CD8-positive, alpha-beta memory T cell (primary cell): ENCODE measurements at regions not wholly inside any gene's neighbourhood (a gene's known extent, or its start where the extent isn't known, plus 50 kb on each side); places are given as distances from the start of the nearest gene placed in this dataset.

Source experiments
- CTCF ChIA-PET: fragments of 350-600 bp; sonication (Branson Sonifier 250); formaldehyde crosslinking; loops from one replicate; lab custom pipeline; 2021; ENCODE audit warnings: antibody characterized with exemption; lab: Charles Lee
- POLR2A ChIA-PET: fragments of 350-600 bp; sonication (Branson Sonifier 250); formaldehyde crosslinking; loops from one replicate; lab custom pipeline; 2021; ENCODE audit warnings: antibody characterized with exemption; lab: Charles Lee
- DNase-seq, 5 donors: peaks; one replicate each; pipeline versions ENCODE4 v3.0.0 to v3.0.0-alpha.2; 2020 to 2022; ENCODE audit warnings: mixed read lengths in 1 of 5
- H3K27ac ChIP-seq: one replicate; pipeline ENCODE4 v1.7.0; 2013; ENCODE audit warnings: low read depth, mild to moderate bottlenecking, low read length, moderate library complexity
- H3K27me3 ChIP-seq: 2 replicates; pipeline ENCODE4 v1.7.0; 2013; ENCODE audit warnings: low read length, mild to moderate bottlenecking; ENCODE audit not compliant: insufficient read depth, poor library complexity, severe bottlenecking
- H3K36me3 ChIP-seq: 2 replicates; pipeline ENCODE4 v1.7.0; 2013; ENCODE audit warnings: mild to moderate bottlenecking, low read length, moderate library complexity; ENCODE audit not compliant: insufficient read depth
- H3K4me1 ChIP-seq: 2 replicates; pipeline ENCODE4 v1.7.0; 2013; ENCODE audit warnings: mild to moderate bottlenecking, low read length, moderate library complexity; ENCODE audit not compliant: insufficient read depth
- H3K4me3 ChIP-seq: 2 replicates; pipeline ENCODE4 v1.7.0; 2013; ENCODE audit warnings: mild to moderate bottlenecking, low read length
- H3K9me3 ChIP-seq: 2 replicates; pipeline ENCODE4 v1.7.0; 2013; ENCODE audit warnings: mild to moderate bottlenecking, low read length
- H3K27ac Mint-ChIP-seq, 8 donors: one replicate each; pipeline ENCODE4 v1.8.0; 2020 to 2021; ENCODE audit warnings: mixed read lengths in 8 of 8, mild to moderate bottlenecking in 6 of 8, inconsistent platforms in 3 of 8, moderate library complexity in 3 of 8
- H3K27me3 Mint-ChIP-seq, 2 donors: one replicate each; pipeline ENCODE4 v1.8.0; 2020 to 2021; ENCODE audit warnings: mixed read lengths in 2 of 2, mild to moderate bottlenecking in 1 of 2, moderate library complexity in 1 of 2
- H3K36me3 Mint-ChIP-seq, 3 donors: one replicate each; pipeline ENCODE4 v1.8.0; 2020 to 2021; ENCODE audit warnings: mixed read lengths in 3 of 3, inconsistent platforms in 1 of 3, mild to moderate bottlenecking in 1 of 3
- H3K4me1 Mint-ChIP-seq, 3 donors: one replicate each; pipeline ENCODE4 v1.8.0; 2020 to 2021; ENCODE audit warnings: mixed read lengths in 3 of 3, inconsistent platforms in 1 of 3, mild to moderate bottlenecking in 1 of 3
- H3K4me3 Mint-ChIP-seq, 7 donors: one replicate each; pipeline ENCODE4 v1.8.0; 2020 to 2021; ENCODE audit warnings: mixed read lengths in 7 of 7, mild to moderate bottlenecking in 6 of 7, moderate library complexity in 4 of 7, inconsistent platforms in 2 of 7
- H3K9me3 Mint-ChIP-seq, 5 donors: one replicate each; pipeline ENCODE4 v1.8.0; 2020 to 2022; ENCODE audit warnings: mixed read lengths in 5 of 5, mild to moderate bottlenecking in 3 of 5, moderate library complexity in 2 of 5, inconsistent platforms in 1 of 5

DNA sequence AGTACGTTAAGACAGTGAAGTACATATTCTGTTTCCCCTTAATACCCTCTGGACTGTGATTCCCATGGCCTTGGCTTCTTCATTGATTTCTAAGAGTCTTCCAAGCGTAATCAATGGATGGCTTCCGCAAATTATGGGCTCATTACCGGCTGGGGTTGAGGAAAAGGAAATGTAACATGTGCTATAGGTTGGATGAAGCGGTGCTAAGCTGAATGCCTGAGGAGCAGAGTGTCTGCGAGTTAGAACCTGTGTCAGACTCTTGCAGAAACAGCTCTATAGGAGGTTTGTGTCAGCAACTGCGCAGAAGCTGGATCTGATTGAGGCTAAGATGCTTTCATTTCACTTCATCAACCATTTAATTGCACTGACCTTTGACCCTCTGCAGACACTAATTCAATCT lies 114.3 kb upstream of the CDH18 start:
- Mint-ChIP-seq H3K36me3 (no peaks in the 10 kb centered on the region), H3K27ac (no peak overlapping the region), H3K27me3 (no peaks in the 10 kb centered on the region), H3K4me1 (no peaks in the 10 kb centered on the region), H3K4me3 (no peak overlapping the region), H3K9me3 (peaks cover 2 to 28% (median 8%) of the 10 kb centered on the region in 5 donors)
- ChIA-PET POLR2A (no interaction called here), CTCF (no interaction called here)
- H3K36me3 ChIP-seq = no peaks in the 10 kb centered on the region
- no peak for DNase-seq
- no peaks in the 10 kb centered on the region for H3K27me3 ChIP-seq
- no peak overlapping the region for H3K4me3 ChIP-seq
- no peaks in the 10 kb centered on the region for H3K9me3 ChIP-seq
- H3K27ac ChIP-seq = no peak overlapping the region
- H3K4me1 ChIP-seq = no peaks in the 10 kb centered on the region

DNA sequence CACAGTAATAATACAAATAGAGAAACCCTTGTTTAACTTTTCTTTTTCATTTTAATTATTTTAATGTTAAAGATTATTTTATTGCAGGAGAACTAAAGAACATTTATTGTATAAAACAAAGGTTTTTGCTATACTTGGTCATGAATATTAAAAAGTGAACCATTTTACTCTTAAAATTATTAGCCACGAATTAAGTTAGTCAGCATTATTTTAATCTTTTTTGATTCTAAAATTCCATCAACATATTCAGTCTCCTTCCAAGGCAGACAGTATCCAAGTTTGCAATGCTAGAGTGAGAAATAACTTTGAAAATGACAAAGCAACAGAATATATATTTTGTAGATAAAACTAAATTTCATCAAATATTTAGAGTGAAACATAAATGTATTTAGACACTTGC lies 110.7 kb upstream of the CDH18 start:
- POLR2A ChIA-PET = no interaction called here
- H3K9me3 ChIP-seq = no peaks in the 10 kb centered on the region
- H3K27ac ChIP-seq = no peak overlapping the region
- Mint-ChIP-seq H3K4me3 (no peak overlapping the region), H3K4me1 (no peaks in the 10 kb centered on the region), H3K27ac (no peak overlapping the region), H3K27me3 (no peaks in the 10 kb centered on the region), H3K36me3 (no peaks in the 10 kb centered on the region), H3K9me3 (peaks cover 0 to 22% (median 7%) of the 10 kb centered on the region in 5 donors)
- CTCF ChIA-PET = no interaction called here
- DNase-seq = no peak
- no peaks in the 10 kb centered on the region for H3K36me3 ChIP-seq
- H3K4me3 ChIP-seq = no peak overlapping the region
- no peaks in the 10 kb centered on the region for H3K4me1 ChIP-seq
- H3K27me3 ChIP-seq = no peaks in the 10 kb centered on the region

DNA sequence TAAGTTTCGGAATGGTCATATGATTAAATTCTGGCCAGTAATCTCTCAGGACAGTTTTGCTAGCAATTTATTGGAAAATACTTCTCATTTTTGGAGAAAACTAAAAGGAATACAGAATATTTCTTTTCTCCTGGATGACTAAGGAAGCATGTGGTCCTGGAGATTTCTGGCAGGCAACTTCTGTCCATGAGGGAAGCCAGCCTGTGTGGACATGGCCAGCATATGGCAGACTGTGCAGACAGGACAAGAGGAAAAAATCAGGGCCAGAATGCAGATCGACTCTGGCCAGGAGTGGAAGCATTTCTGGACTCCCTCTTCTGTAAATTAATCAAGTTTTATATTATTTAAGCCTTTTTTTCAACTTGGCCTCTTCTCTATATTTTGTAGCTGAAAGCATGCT lies 100.4 kb upstream of the CDH18 start:
- Mint-ChIP-seq H3K4me3 (no peak overlapping the region), H3K36me3 (no peaks in the 10 kb centered on the region), H3K27ac (no peak overlapping the region), H3K27me3 (no peaks in the 10 kb centered on the region), H3K4me1 (no peaks in the 10 kb centered on the region), H3K9me3 (peaks cover 0 to 28% (median 9%) of the 10 kb centered on the region in 5 donors)
- Histone ChIP-seq H3K4me1 (no peaks in the 10 kb centered on the region), H3K9me3 (no peaks in the 10 kb centered on the region), H3K27ac (no peak overlapping the region), H3K4me3 (no peak overlapping the region), H3K27me3 (no peaks in the 10 kb centered on the region), H3K36me3 (no peaks in the 10 kb centered on the region)
- no peak for DNase-seq
- POLR2A ChIA-PET = no interaction called here
- CTCF ChIA-PET = no interaction called here

DNA sequence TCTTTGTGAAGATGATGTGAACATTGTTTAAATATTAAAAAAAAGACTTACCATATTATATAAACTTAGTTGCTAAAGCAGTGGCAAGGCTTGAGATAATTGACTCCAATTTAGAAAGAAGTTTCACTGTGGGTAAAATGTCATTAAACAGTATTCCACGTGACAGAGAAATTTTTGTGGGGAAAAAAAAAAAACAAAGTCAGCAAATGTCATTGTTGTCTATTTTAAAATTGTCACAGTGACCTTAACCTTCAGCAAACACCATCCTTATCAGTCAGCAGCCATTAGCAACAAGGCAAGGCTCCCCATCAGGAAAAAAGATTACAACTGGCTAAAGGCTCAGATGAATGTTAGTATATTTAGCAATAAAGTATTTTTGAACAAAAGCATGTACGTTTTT lies 99.3 kb upstream of the CDH18 start:
- peaks cover 3 to 32% (median 7%) of the 10 kb centered on the region in 5 donors for H3K9me3 Mint-ChIP-seq
- no peaks in the 10 kb centered on the region for H3K36me3 Mint-ChIP-seq
- H3K9me3 ChIP-seq = no peaks in the 10 kb centered on the region
- no peaks in the 10 kb centered on the region for H3K4me1 ChIP-seq
- no peak for DNase-seq
- ChIA-PET POLR2A (no interaction called here), CTCF (no interaction called here)
- H3K4me3 ChIP-seq = no peak overlapping the region
- H3K4me3 Mint-ChIP-seq = no peak overlapping the region
- no peaks in the 10 kb centered on the region for H3K27me3 Mint-ChIP-seq
- H3K27ac Mint-ChIP-seq = no peak overlapping the region
- no peak overlapping the region for H3K27ac ChIP-seq
- no peaks in the 10 kb centered on the region for H3K4me1 Mint-ChIP-seq
- H3K36me3 ChIP-seq = no peaks in the 10 kb centered on the region
- H3K27me3 ChIP-seq = no peaks in the 10 kb centered on the region

DNA sequence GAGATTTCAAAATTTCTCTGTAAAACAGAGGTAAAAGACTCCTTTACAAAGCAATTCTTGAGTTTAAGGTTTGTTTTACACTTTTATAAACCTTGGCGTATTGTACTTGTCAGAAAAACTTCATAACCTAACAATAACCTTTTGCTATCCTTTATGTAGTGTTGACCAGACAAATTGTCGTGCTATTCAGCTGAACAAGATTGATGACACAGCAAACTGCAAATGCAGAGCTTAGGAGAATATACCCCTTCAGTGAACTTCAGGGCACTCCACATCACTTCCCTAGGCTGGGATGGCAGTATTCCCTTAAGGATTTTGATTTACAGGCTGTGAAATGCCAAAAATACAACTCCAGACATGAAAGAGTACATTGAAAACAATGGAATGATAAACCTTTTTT lies 89.2 kb upstream of the CDH18 start:
- CTCF ChIA-PET = no interaction called here
- Histone ChIP-seq H3K4me3 (no peak overlapping the region), H3K9me3 (no peaks in the 10 kb centered on the region), H3K27ac (no peak overlapping the region), H3K36me3 (no peaks in the 10 kb centered on the region), H3K4me1 (no peaks in the 10 kb centered on the region), H3K27me3 (no peaks in the 10 kb centered on the region)
- Mint-ChIP-seq H3K27me3 (no peaks in the 10 kb centered on the region), H3K9me3 (peaks cover 5 to 17% (median 8%) of the 10 kb centered on the region in 5 donors), H3K4me1 (no peaks in the 10 kb centered on the region), H3K36me3 (no peaks in the 10 kb centered on the region), H3K4me3 (no peak overlapping the region), H3K27ac (no peak overlapping the region)
- POLR2A ChIA-PET = no interaction called here
- DNase-seq = no peak

DNA sequence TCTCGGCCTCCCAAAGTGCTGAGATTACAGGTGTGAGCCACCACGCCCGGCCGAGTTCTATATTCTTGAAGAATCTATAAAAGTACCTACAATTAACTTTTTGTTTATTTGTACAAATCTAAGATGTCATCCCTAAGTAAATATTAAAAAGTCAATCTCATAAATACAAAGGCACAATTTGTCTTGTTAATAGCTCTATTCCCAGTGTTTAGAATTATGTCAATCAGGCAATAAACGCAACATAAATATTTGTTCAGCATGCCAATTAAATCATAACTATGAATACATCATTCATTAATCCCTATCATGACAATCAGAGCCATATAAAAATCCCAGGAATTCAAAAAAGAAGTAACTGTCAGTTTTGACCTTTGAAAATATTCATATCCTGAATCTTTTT lies 68.9 kb upstream of the CDH18 start:
- no peak overlapping the region for H3K4me3 Mint-ChIP-seq

DNA sequence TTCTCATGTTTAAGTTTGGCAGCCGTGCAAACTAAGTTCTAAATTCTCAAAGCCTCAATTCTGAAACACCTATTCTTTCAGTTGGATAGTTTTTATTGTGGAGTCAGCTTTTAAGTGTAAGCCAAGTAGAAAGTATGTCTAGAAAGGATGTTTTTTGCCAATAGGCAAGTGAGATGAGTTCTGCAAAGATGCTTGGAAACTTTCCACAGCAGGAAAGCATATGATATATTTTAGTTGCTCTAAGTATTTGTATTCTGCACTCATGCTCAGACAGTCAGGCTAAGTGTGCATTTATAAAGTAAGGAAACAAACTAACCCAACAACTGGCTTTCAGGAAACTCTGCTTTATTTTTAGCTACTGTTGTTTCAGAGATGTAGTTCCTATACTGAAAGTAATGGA lies 67.3 kb upstream of the CDH18 start:
- CTCF ChIA-PET = no interaction called here
- Mint-ChIP-seq H3K36me3 (no peaks in the 10 kb centered on the region), H3K4me1 (no peaks in the 10 kb centered on the region), H3K4me3 (no peak overlapping the region), H3K9me3 (peaks cover 3 to 25% (median 11%) of the 10 kb centered on the region in 5 donors), H3K27ac (no peak overlapping the region), H3K27me3 (no peaks in the 10 kb centered on the region)
- no peaks in the 10 kb centered on the region for H3K27me3 ChIP-seq
- H3K36me3 ChIP-seq = no peaks in the 10 kb centered on the region
- POLR2A ChIA-PET = no interaction called here
- DNase-seq = no peak
- H3K9me3 ChIP-seq = no peaks in the 10 kb centered on the region
- no peak overlapping the region for H3K27ac ChIP-seq
- H3K4me1 ChIP-seq = no peaks in the 10 kb centered on the region
- H3K4me3 ChIP-seq = no peak overlapping the region

More for the DNA sequence above, 68.9 kb upstream of the CDH18 start:
- no peak for DNase-seq
- H3K27me3 Mint-ChIP-seq = no peaks in the 10 kb centered on the region
- H3K36me3 Mint-ChIP-seq = no peaks in the 10 kb centered on the region
- CTCF ChIA-PET = no interaction called here
- no peaks in the 10 kb centered on the region for H3K36me3 ChIP-seq
- H3K4me3 ChIP-seq = no peak overlapping the region
- H3K9me3 Mint-ChIP-seq = peaks cover 3 to 25% (median 11%) of the 10 kb centered on the region in 5 donors
- H3K27ac Mint-ChIP-seq = no peak overlapping the region
- POLR2A ChIA-PET = no interaction called here
- no peaks in the 10 kb centered on the region for H3K4me1 ChIP-seq
- no peaks in the 10 kb centered on the region for H3K4me1 Mint-ChIP-seq
- no peak overlapping the region for H3K27ac ChIP-seq
- no peaks in the 10 kb centered on the region for H3K9me3 ChIP-seq
- H3K27me3 ChIP-seq = no peaks in the 10 kb centered on the region

DNA sequence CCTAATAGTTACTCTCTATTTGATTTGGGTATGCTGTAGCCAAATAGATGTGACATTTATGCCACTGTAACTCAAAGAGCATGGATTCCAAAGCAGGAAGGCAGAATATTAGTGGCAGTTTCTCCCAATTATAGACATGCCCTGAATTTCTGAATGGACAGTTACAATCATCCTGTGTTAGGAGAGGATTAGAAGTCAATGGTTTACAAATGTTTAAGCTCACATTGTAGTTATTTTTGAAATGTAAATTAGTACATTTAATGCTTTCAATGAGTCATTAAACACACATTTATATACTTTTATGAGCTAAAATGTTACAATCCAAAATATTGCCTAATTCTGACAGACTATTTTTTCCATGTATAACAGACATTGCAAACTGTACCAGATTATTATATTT lies 62.3 kb upstream of the CDH18 start:
- Mint-ChIP-seq H3K27ac (no peak overlapping the region), H3K27me3 (no peaks in the 10 kb centered on the region), H3K36me3 (no peaks in the 10 kb centered on the region), H3K4me1 (no peaks in the 10 kb centered on the region), H3K4me3 (no peak overlapping the region), H3K9me3 (peaks cover 2 to 25% (median 12%) of the 10 kb centered on the region in 5 donors)
- POLR2A ChIA-PET = no interaction called here
- CTCF ChIA-PET = no interaction called here
- Histone ChIP-seq H3K27ac (no peak overlapping the region), H3K9me3 (no peaks in the 10 kb centered on the region), H3K27me3 (no peaks in the 10 kb centered on the region), H3K4me3 (no peak overlapping the region), H3K4me1 (no peaks in the 10 kb centered on the region), H3K36me3 (no peaks in the 10 kb centered on the region)
- no peak for DNase-seq

DNA sequence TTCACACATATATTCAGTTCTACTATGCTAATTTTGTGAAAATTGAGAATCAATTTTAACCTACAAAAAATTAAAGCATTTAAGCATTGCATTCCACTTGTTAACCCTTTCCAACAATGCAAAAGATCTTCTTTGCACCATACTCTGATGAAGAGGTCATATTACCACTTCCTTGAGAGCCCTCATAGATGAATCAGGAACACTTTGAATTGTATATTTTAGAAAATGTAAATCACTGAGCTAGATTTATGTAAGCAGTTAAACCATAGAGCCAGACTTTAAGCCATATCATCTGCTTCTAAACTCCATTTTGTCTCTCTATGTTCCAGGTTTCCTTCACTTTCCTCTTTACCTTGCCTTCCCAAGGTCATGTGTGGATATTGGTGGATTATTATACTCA lies 56.5 kb upstream of the CDH18 start:
- H3K27me3 Mint-ChIP-seq = no peaks in the 10 kb centered on the region
- no peak overlapping the region for H3K27ac ChIP-seq
- DNase-seq = no peak
- H3K4me1 ChIP-seq = no peaks in the 10 kb centered on the region
- H3K4me3 Mint-ChIP-seq = no peak overlapping the region
- no peak overlapping the region for H3K27ac Mint-ChIP-seq
- H3K4me1 Mint-ChIP-seq = no peaks in the 10 kb centered on the region
- ChIA-PET POLR2A (no interaction called here), CTCF (no interaction called here)
- no peaks in the 10 kb centered on the region for H3K9me3 ChIP-seq
- H3K36me3 Mint-ChIP-seq = no peaks in the 10 kb centered on the region
- H3K4me3 ChIP-seq = no peak overlapping the region
- no peaks in the 10 kb centered on the region for H3K36me3 ChIP-seq
- H3K9me3 Mint-ChIP-seq = peaks cover 0 to 32% (median 8%) of the 10 kb centered on the region in 5 donors
- no peaks in the 10 kb centered on the region for H3K27me3 ChIP-seq
